ENCODE measurements at regions not wholly inside any gene's neighbourhood (a gene's known extent, or its start where the extent isn't known, plus 50 kb on each side); places are given as distances from the start of the nearest gene placed in this dataset.

- TF ChIP-seq ZNF114 (CRISPR knock-in tag; IDR thresholded peaks at IDR 0.05), result no peak
- no peak for TF ChIP-seq CREB1 (CRISPR knock-in tag; IDR thresholded peaks at IDR 0.05; ENCODE audit: low read depth)
- no peak for TF ChIP-seq NANOG (IDR thresholded peaks at IDR 0.05; ENCODE audit: borderline replicate concordance)
- TF ChIP-seq ZNF331 (CRISPR knock-in tag; IDR thresholded peaks at IDR 0.05; ENCODE audit: low read depth), result no peak
Measured at GRCh38 chr12:107404981-107405380, 280.6 kb upstream of the PWP1 start (continued).

DNA sequence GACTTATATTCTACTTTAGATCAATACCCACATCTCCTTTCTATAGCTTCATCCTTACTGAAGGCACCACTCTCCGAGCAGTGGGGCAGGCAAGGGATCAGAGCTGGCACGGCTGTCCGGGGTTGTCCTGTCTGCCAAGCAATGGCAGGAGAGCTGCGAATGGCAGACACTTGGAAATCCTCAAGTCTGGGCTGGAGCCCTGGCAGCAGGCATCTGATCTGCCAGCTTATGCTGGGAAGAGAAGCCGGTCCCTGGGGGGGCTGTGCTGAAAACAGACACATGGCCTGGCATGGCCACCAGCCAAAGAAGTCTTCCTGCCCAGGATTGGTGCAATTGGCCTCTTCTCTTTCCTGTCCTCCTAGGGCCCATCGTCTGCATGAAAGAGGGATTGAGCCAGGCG is 280.2 kb upstream of the PWP1 start:
- H3K9me3 Mint-ChIP-seq, result no peaks in the 10 kb centered on the region; the same call in 2 of the 3 replicates

More for the DNA sequence above, 280.2 kb upstream of the PWP1 start:
- Histone ChIP-seq H3K27ac (ENCODE audit: low read depth) (no peak overlapping the region), H3K9me2 (ENCODE audit: insufficient read depth) (no peaks in the 10 kb centered on the region), H3K4me1 (ENCODE audit: insufficient read depth) (no peaks in the 10 kb centered on the region), H4K20me1 (replicated peaks; ENCODE audit: insufficient read depth) (no peaks in the 10 kb centered on the region), H3K79me2 (replicated peaks; ENCODE audit: insufficient read depth) (no peaks in the 10 kb centered on the region), H3K27me3 (ENCODE audit: insufficient read depth) (no peaks in the 10 kb centered on the region), H3K36me3 (ENCODE audit: insufficient read depth) (no peaks in the 10 kb centered on the region), H3K4me2 (no peak overlapping the region), H2AFZ (no peak overlapping the region), H3K4me3 (no peak overlapping the region), H3F3A (replicated peaks; ENCODE audit: low read depth) (no peaks in the 10 kb centered on the region)
- DNase-seq (ENCODE audit: low spot score) (no peak), ATAC-seq (no peak)
- H3K27me3 Mint-ChIP-seq (ENCODE audit: insufficient read depth, low read depth, poor library complexity), result no peaks in the 10 kb centered on the region
- no peak overlapping the region for H3K4me3 Mint-ChIP-seq
- no peaks in the 10 kb centered on the region for H3K36me3 Mint-ChIP-seq (ENCODE audit: low read depth)
- peaks cover 11% of the 10 kb centered on the region for H3K4me1 Mint-ChIP-seq
- no peak overlapping the region for H3K27ac Mint-ChIP-seq
- no peak for TF ChIP-seq ZNF462 (CRISPR knock-in tag; IDR thresholded peaks at IDR 0.05)
- TF ChIP-seq EZH2 (IDR thresholded peaks at IDR 0.05; ENCODE audit: low read depth, unreplicated experiment), result no peak
- TF ChIP-seq ETS1 (IDR thresholded peaks at IDR 0.05), result no peak
- TF ChIP-seq, protein P1, sequence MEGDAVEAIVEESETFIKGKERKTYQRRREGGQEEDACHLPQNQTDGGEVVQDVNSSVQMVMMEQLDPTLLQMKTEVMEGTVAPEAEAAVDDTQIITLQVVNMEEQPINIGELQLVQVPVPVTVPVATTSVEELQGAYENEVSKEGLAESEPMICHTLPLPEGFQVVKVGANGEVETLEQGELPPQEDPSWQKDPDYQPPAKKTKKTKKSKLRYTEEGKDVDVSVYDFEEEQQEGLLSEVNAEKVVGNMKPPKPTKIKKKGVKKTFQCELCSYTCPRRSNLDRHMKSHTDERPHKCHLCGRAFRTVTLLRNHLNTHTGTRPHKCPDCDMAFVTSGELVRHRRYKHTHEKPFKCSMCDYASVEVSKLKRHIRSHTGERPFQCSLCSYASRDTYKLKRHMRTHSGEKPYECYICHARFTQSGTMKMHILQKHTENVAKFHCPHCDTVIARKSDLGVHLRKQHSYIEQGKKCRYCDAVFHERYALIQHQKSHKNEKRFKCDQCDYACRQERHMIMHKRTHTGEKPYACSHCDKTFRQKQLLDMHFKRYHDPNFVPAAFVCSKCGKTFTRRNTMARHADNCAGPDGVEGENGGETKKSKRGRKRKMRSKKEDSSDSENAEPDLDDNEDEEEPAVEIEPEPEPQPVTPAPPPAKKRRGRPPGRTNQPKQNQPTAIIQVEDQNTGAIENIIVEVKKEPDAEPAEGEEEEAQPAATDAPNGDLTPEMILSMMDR (conservative IDR thresholded peaks at IDR 0.05; ENCODE audit: low read depth in 2 of 2), result no peak
- TF ChIP-seq JUNB (IDR thresholded peaks at IDR 0.05; ENCODE audit: unreplicated experiment), result no peak
- TF ChIP-seq POLR2AphosphoS5 (IDR thresholded peaks at IDR 0.05; ENCODE audit: low read depth), result no peak
- no peak for TF ChIP-seq REST (IDR thresholded peaks at IDR 0.05; ENCODE audit: unreplicated experiment)
- TF ChIP-seq ZNF331 (CRISPR knock-in tag; IDR thresholded peaks at IDR 0.05; ENCODE audit: low read depth), result no peak
- TF ChIP-seq STAT1 (IDR thresholded peaks at IDR 0.05; ENCODE audit: unreplicated experiment), result no peak
- TF ChIP-seq EZH2phosphoT487 (IDR thresholded peaks at IDR 0.05; ENCODE audit: unreplicated experiment), result no peak
- TF ChIP-seq ZNF114 (CRISPR knock-in tag; IDR thresholded peaks at IDR 0.05), result no peak
- no peak for TF ChIP-seq NANOG (IDR thresholded peaks at IDR 0.05; ENCODE audit: borderline replicate concordance)
- TF ChIP-seq CREB1 (CRISPR knock-in tag; IDR thresholded peaks at IDR 0.05; ENCODE audit: low read depth), result no peak

All from GM23338 (cell line).